Neural crest cell (in vitro differentiated cells): ENCODE measurements at regions not wholly inside any gene's neighbourhood (a gene's known extent, or its start where the extent isn't known, plus 50 kb on each side); places are given as distances from the start of the nearest gene placed in this dataset.
A peak's percentile ranks its signal among the peaks of the same experiment; 100 is the strongest.

Source experiments
- DNase-seq: peaks from one replicate; pipeline ENCODE4 v3.0.0; 2021; ENCODE audit warnings: low read depth, mixed read lengths, low spot score
- H3K27ac Mint-ChIP-seq: one replicate; pipeline ENCODE4 v1.8.0; 2021; ENCODE audit warnings: mild to moderate bottlenecking, mixed read lengths; ENCODE audit not compliant: unreplicated experiment
- H3K27me3 Mint-ChIP-seq: 2 replicates; pipeline ENCODE4 v1.8.0; 2021; ENCODE audit warnings: low read depth, mild to moderate bottlenecking, mixed read lengths
- H3K36me3 Mint-ChIP-seq: 2 replicates; pipeline ENCODE4 v1.8.0; 2021; ENCODE audit warnings: low read depth, mild to moderate bottlenecking, mixed read lengths
- H3K4me1 Mint-ChIP-seq: 2 replicates; pipeline ENCODE4 v1.8.0; 2021; ENCODE audit warnings: mixed read lengths
- H3K4me3 Mint-ChIP-seq: one replicate; pipeline ENCODE4 v1.8.0; 2021; ENCODE audit warnings: mild to moderate bottlenecking, mixed read lengths
- H3K9me3 Mint-ChIP-seq: 2 replicates; pipeline ENCODE4 v1.8.0; 2021; ENCODE audit warnings: mixed read lengths
- CTCF ChIP-seq: fragments of 200-600 bp; sonication (generic); conservative IDR thresholded peaks from 2 replicates; pipeline ENCODE4 v1.5.0; 2021; ENCODE audit warnings: antibody characterized with exemption, mild to moderate bottlenecking

- Mint-ChIP-seq H3K36me3 (no peaks in the 10 kb centered on the region), H3K4me3 (no peak overlapping the region)
- no peak for DNase-seq
Measured at GRCh38 chr2:6516674-6517073, 349.0 kb downstream of the CMPK2 start.

GRCh38 chr2:6518361-6518760, 347.3 kb downstream of the CMPK2 start:
- Mint-ChIP-seq H3K27me3 (no peaks in the 10 kb centered on the region), H3K36me3 (peaks cover 2% of the 10 kb centered on the region), H3K4me1 (peaks cover 24% of the 10 kb centered on the region), H3K9me3 (no peaks in the 10 kb centered on the region), H3K27ac (no peak overlapping the region), H3K4me3 (no peak overlapping the region)
- DNase-seq, result no peak
- no peak for TF ChIP-seq CTCF

More at GRCh38 chr2:6516674-6517073, 349.0 kb downstream of the CMPK2 start:
- H3K4me1 Mint-ChIP-seq, result peaks cover 33% of the 10 kb centered on the region
- H3K27me3 Mint-ChIP-seq, result no peaks in the 10 kb centered on the region
- no peak for TF ChIP-seq CTCF
- H3K27ac Mint-ChIP-seq, result no peak overlapping the region
- H3K9me3 Mint-ChIP-seq, result no peaks in the 10 kb centered on the region

GRCh38 chr2:6523476-6523875, 342.2 kb downstream of the CMPK2 start:
- H3K9me3 Mint-ChIP-seq, result no peaks in the 10 kb centered on the region
- H3K4me1 Mint-ChIP-seq, result peaks cover 45% of the 10 kb centered on the region
- TF ChIP-seq CTCF, result no peak
- H3K27ac Mint-ChIP-seq, result no peak overlapping the region
- no peaks in the 10 kb centered on the region for H3K27me3 Mint-ChIP-seq
- H3K36me3 Mint-ChIP-seq, result peaks cover 2% of the 10 kb centered on the region
- H3K4me3 Mint-ChIP-seq, result no peak overlapping the region
- DNase-seq, result no peak

- Mint-ChIP-seq H3K4me1 (peaks cover 38% of the 10 kb centered on the region), H3K27me3 (no peaks in the 10 kb centered on the region), H3K4me3 (no peak overlapping the region), H3K36me3 (peaks cover 2% of the 10 kb centered on the region), H3K27ac (peak overlapping the region; percentile 32), H3K9me3 (no peaks in the 10 kb centered on the region)
- TF ChIP-seq CTCF, result no peak
- no peak for DNase-seq
Measured at GRCh38 chr2:6524691-6525474, 340.8 kb downstream of the CMPK2 start.

DNA sequence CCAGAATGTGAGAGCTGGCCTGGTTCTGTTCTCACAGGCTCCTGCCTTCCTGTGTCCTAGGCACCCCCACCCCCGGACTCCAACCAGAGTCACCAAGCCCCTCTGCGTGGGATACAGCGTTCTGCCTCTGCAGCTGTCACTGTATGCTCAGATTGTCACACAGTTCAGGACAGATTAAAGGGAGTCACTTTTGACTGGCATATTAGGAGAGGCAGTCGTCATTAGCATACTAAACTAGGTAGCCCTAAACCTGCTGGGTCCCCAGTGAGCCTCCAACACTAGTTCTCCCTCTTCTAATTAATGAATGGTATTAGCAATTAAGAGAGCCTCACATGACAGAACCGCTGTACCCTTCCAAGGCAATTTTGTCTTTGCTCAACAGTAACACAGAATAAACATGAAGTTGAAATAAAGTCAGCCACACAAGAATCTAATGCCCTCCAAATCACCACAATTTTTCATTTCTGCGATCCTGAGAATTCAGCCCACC, 340.2 kb downstream of the CMPK2 start:
- Mint-ChIP-seq H3K4me3 (no peak overlapping the region), H3K27ac (peak overlapping the region; percentile 32), H3K9me3 (no peaks in the 10 kb centered on the region), H3K4me1 (peaks cover 35% of the 10 kb centered on the region), H3K36me3 (peaks cover 2% of the 10 kb centered on the region), H3K27me3 (no peaks in the 10 kb centered on the region)
- no peak for DNase-seq
- no peak for TF ChIP-seq CTCF
